GM19035 (cell line): ENCODE measurements at regions not wholly inside any gene's neighbourhood (a gene's known extent, or its start where the extent isn't known, plus 50 kb on each side); places are given as distances from the start of the nearest gene placed in this dataset.

Source experiments
- ATAC-seq: cut with Tn5 transposase; IDR thresholded peaks from one replicate; pipeline ENCODE4 v1.9.1; 2021; ENCODE audit not compliant: unreplicated experiment

- no peak for ATAC-seq
Measured at GRCh38 chr17:71302721-71303549, 817.9 kb upstream of the SOX9 start.

DNA sequence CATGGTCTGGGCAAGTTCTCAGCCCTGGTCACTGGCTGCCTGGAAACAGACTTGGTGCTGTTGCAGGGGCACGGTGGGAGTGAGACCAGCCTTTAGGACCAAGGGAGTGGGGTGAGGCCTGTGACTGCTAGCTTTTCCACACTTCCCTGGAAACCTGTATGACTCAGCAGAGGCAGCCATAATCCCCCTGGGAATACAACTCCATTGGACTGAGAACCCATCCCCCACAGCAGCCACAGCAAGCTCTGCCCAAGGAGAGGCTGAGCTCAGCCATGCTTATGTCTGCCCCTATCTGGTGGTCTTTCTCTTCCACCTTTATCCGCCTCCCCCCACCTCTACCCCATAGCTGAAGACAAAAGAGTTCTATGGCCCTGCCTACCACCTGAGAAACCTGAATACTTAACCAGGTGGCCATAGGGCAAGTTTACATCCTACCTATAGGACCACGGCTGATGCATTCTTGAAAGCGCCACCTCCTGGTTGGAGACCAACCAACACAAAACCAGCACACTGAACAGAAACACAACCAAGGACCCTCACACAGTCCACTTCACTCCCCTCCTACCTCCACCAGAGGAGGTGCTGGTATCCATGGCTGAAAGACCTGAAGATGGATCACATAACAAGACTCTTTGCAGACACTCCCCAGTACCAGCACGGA is 816.2 kb upstream of the SOX9 start:
- ATAC-seq: no peak

GRCh38 chr17:71313866-71314265 is 807.0 kb upstream of the SOX9 start:
- ATAC-seq: no peak

- no peak for ATAC-seq
Measured at GRCh38 chr17:71315568-71315967, 805.3 kb upstream of the SOX9 start.

DNA sequence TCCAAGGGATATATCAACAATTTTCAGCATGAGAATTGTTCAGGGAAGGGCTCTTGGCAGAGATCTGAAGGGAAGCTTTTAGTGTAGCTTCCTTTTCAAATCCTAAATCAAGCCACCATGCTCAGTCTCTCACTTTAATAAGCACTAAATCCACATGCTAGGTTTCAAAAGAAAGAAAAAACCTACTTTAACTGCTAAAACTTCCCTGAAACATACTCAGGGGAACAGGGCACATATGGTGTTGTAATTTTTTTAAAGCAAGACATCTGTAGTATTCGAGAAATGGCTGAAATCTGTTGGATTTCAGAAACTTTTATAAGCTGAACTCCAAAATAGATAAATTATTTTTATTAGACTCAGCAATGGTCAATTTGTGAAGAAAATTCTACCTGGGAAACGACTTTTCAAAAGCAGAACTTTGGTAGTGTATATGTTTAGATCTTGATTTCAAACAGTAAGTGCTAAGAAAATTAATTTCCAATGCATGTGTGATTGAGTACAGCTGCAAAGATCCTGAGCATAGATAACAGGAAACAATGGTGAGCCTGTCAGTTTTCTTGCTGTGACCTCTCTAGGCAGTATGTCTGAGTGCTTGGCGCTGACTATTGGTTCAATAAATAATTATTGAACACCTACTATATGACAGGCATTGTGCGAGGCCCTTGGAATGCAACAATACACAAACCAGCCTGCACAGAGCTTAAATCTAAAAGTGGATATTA is 804.5 kb upstream of the SOX9 start:
- no peak for ATAC-seq

GRCh38 chr17:71320009-71320796 is 800.6 kb upstream of the SOX9 start:
- ATAC-seq: no peak

DNA sequence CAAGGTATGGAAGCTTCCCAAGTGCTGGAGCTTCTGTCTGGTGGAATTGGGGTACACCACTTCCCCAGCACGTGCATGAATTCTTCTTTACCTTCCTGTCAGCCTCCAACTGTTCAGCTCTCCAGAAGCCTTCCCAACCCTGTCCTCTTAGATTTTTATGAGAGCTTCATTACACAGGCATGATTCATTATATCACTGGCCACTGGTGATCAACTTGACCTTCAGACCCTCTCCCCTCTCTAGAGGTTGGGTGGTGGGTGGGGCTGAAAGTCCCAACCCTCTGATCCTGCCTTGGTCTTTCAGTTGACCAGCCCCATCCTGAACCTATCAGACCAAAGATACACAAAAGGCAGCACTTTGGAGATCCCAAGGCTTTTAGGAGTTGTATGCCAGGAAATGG is 795.7 kb upstream of the SOX9 start:
- ATAC-seq: no peak

GRCh38 chr17:71325886-71326285 is 794.9 kb upstream of the SOX9 start:
- no peak for ATAC-seq

DNA sequence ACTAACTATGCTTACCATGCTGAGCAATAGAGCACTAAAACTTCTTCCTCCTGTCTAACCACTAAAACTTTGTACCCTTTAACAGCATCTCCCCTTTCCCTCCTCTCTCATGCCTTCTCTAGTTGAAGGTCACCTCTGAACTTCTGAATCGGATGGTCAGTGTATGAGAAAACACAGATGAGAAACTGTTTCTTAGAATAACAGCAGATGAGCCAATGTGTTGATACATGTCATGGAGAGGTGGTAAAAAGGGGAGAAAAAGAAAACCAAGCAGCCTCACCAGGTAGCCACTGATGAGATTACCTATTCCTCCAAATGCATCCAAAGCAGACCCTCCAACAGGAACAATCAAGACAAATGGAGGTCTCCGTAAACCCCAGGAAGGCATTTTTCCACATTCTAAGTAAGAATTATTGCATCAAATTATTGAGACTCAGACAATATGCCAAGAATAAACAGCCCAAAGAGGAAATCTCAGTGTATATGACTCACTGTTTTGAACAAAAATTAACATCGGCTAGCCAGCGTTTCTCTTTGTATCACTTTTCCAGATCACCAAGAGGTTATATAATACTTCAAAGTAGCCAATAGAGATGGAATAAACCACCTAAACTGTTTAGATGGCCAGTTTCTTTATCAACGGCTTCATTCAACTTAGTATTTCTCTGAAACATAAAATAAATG is 793.3 kb upstream of the SOX9 start:
- ATAC-seq: no peak

DNA sequence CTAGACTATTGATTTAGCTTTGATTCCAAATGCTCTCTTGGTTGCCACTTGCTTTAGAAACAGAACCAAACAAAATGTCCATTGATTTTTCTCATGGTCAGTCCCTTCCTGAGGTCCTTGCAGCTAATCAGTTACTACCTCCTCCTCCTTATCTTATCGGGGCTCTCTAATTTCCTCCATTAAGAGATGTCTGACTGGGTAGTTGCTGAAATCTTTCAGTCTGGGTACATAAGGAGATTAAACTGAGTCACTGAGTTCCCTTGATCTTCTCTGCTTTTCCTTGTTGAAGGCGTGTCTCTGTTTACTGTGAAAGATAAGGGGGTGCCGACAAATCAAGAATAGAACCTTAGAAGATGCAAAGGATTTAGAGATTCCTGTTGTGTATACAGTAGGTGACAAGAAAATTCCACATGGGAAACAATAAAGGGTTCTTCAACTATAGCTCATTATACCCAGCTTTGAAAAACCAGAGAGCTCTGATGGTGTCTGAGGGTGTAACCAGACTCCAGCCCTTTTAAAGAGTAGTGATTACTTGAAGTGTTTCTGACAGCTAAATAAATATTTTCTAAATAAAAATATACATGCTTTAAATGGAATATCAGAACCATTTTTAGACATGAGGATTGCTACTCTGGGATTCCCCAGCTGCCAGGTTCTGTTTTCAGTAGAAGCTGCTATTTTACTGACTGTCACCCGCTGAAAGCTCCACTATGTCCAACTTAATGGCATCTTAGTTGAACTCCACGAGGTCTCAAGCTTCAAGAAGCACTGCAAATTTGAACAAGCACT is 791.3 kb upstream of the SOX9 start:
- ATAC-seq: no peak

GRCh38 chr17:71330099-71330375 is 790.8 kb upstream of the SOX9 start:
- ATAC-seq: no peak

- ATAC-seq: no peak
Measured at GRCh38 chr17:71331754-71332325, 789.0 kb upstream of the SOX9 start.

GRCh38 chr17:71334048-71334751 is 786.6 kb upstream of the SOX9 start:
- no peak for ATAC-seq

GRCh38 chr17:71335212-71335611 is 785.6 kb upstream of the SOX9 start:
- no peak for ATAC-seq

DNA sequence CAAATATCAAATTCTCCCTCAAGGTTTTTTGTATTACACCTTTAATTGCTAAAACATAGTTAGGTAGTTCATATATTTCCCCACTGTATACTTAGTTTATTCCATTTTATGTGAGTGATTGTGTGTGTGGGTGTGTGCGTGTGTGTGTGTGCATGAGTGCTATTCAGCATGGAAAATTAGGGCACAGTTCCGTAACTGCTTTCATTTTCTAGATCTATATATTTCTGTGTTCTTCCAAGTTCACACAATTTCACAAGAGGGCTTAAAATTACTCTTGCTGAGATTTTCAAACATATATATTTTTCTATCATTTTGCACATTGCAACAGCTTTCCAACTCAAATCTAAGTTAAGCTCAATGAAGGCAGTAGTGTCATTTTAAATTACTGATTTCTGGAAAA is 782.9 kb upstream of the SOX9 start:
- ATAC-seq: no peak

- no peak for ATAC-seq
Measured at GRCh38 chr17:71338396-71338795, 782.4 kb upstream of the SOX9 start.

GRCh38 chr17:71339206-71339605 is 781.6 kb upstream of the SOX9 start:
- ATAC-seq: no peak

DNA sequence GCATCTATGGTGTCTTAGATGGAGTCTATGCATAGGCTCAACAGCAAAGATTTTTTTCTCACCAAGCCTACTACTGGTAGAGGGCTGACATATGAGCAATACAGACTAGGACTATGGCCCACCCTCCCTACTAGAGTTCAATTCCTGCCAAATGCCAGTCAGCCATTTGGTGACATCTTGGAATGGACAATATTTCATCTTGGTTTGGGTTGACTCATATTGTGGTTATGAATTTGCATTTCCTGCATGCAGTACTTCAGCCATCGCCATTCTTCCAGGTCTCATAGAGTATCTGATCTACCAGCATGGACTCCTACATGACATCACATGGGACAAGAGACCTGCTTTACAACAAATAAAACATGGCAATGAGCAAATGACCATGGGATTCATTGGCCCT is 778.1 kb upstream of the SOX9 start:
- ATAC-seq: no peak
